Colonic mucosa (tissue), 4 donors: ENCODE measurements at regions not wholly inside any gene's neighbourhood (a gene's known extent, or its start where the extent isn't known, plus 50 kb on each side); places are given as distances from the start of the nearest gene placed in this dataset.

Experiments
- DNase-seq: peaks from one replicate; pipeline ENCODE4 v3.0.0-alpha.2; 2020
- H3K27ac ChIP-seq: fragments of 200-600 bp; one replicate; pipeline ENCODE4 v1.8.0; 2021
- H3K27me3 ChIP-seq: fragments of 200-600 bp; one replicate; pipeline ENCODE4 v1.8.0; 2021
- H3K36me3 ChIP-seq: fragments of 200-600 bp; one replicate; pipeline ENCODE4 v1.8.0; 2021
- H3K4me1 ChIP-seq: fragments of 200-600 bp; one replicate; pipeline ENCODE4 v1.8.0; 2021; ENCODE audit warnings: mild to moderate bottlenecking
- H3K4me3 ChIP-seq: fragments of 200-600 bp; one replicate; pipeline ENCODE4 v1.8.0; 2021
- H3K9ac ChIP-seq, 2 donors: one replicate each; pipeline ENCODE4 v1.7.0; 2013; ENCODE audit warnings: control low read depth in 2 of 2, low read depth in 2 of 2, low read length in 2 of 2
- H3K9me3 ChIP-seq: fragments of 200-600 bp; one replicate; pipeline ENCODE4 v1.8.0; 2021
- CTCF ChIP-seq: fragments of 200-600 bp; IDR thresholded peaks from one replicate; pipeline ENCODE4 v1.8.0; 2022; ENCODE audit warnings: antibody characterized with exemption, mild to moderate bottlenecking
- intact Hi-C: fragments of 100-400 bp; cut with DNase I; formaldehyde crosslinking; loops from one replicate; pipeline ENCODE4 v1.14.1; 2022
- donor health status: healthy.
- donor health status: DM: no; HTN: no; CAD: no.
- donor health status: DM: no; HTN: no; CAD: no.

- no peak overlapping the region for H3K27ac ChIP-seq
- TF ChIP-seq CTCF, result no peak
- intact Hi-C loops, result no loop called here
- H3K36me3 ChIP-seq, result no peaks in the 10 kb centered on the region
- no peaks in the 10 kb centered on the region for H3K27me3 ChIP-seq
- no peak overlapping the region for H3K4me3 ChIP-seq
- no peaks in the 10 kb centered on the region for H3K9me3 ChIP-seq
- H3K9ac ChIP-seq, result no peak overlapping the region
- no peak for DNase-seq
- H3K4me1 ChIP-seq, result no peaks in the 10 kb centered on the region
These were observed 295.9 kb upstream of the UBE2E2 start for GRCh38 chr3:22907161-22907780.

GRCh38 chr3:22907796-22908195 is 295.3 kb upstream of the UBE2E2 start:
- intact Hi-C loops, result no loop called here
- Histone ChIP-seq H3K27me3 (no peaks in the 10 kb centered on the region), H3K36me3 (no peaks in the 10 kb centered on the region), H3K27ac (no peak overlapping the region), H3K4me1 (no peaks in the 10 kb centered on the region), H3K9me3 (no peaks in the 10 kb centered on the region), H3K9ac (no peak overlapping the region), H3K4me3 (no peak overlapping the region)
- DNase-seq, result no peak
- TF ChIP-seq CTCF, result no peak

DNA sequence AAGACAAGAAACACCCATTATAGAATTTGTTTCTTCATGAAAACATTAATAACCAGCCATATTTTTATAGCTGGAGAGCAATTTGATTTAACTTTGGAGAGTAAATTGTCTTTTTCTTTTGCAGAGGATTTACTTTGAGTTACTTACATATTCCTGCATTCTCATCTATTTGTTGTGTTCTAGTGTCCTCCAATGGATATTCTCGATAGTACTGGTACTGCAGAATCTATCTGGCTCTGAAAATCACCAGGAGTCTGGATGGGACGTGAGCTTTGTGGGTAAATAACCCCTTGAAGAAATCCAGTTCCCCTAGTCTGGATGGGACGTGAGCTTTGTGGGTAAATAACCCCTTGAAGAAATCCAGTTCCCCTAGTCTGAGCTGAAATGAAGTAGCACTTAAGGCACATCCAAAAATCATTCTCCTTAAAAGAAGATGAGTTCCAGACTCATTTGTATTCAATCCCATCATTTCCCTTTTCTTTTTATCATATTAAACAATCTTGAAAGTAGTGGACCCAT is 294.1 kb upstream of the UBE2E2 start:
- H3K4me1 ChIP-seq, result no peaks in the 10 kb centered on the region
- no peak for DNase-seq
- H3K9ac ChIP-seq, result no peak overlapping the region
- intact Hi-C loops, result no loop called here
- TF ChIP-seq CTCF, result no peak
- H3K27me3 ChIP-seq, result no peaks in the 10 kb centered on the region
- H3K27ac ChIP-seq, result no peak overlapping the region
- H3K9me3 ChIP-seq, result no peaks in the 10 kb centered on the region
- H3K4me3 ChIP-seq, result no peak overlapping the region
- H3K36me3 ChIP-seq, result no peaks in the 10 kb centered on the region

DNA sequence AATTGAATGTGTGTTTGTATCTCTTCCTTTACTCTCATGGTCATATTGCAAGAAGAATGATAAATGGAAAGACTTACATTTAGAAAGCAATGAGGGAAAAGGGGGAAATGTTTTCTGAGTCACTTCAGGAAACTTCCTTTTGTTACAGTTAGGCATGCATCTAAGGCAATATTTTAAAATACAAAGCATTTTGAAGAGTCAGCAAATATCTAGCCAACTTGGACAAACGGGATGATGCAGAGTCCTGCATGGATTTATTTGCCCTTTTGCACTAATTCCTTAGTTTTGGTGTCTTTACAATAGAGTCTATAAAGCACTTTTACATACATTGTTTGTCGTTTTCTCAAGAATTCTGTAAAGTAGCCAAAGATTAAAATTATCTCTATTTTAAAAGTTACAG is 286.2 kb upstream of the UBE2E2 start:
- no peak overlapping the region for H3K27ac ChIP-seq
- H3K4me1 ChIP-seq, result no peaks in the 10 kb centered on the region
- intact Hi-C loops, result no loop called here
- H3K9ac ChIP-seq, result no peak overlapping the region
- H3K4me3 ChIP-seq, result no peak overlapping the region
- H3K36me3 ChIP-seq, result no peaks in the 10 kb centered on the region
- no peak for TF ChIP-seq CTCF
- DNase-seq, result no peak
- H3K27me3 ChIP-seq, result no peaks in the 10 kb centered on the region
- H3K9me3 ChIP-seq, result no peaks in the 10 kb centered on the region

- intact Hi-C loops, result no loop called here
- Histone ChIP-seq H3K27me3 (no peaks in the 10 kb centered on the region), H3K4me1 (no peaks in the 10 kb centered on the region), H3K36me3 (no peaks in the 10 kb centered on the region), H3K9me3 (no peaks in the 10 kb centered on the region), H3K4me3 (no peak overlapping the region), H3K27ac (no peak overlapping the region), H3K9ac (no peak overlapping the region)
- DNase-seq, result no peak
- no peak for TF ChIP-seq CTCF
These were observed 283.1 kb upstream of the UBE2E2 start for GRCh38 chr3:22920006-22920405.
